Epithelial cell of proximal tubule (primary cell): ENCODE measurements at regions not wholly inside any gene's neighbourhood (a gene's known extent, or its start where the extent isn't known, plus 50 kb on each side); places are given as distances from the start of the nearest gene placed in this dataset.
"Not testable (repeated sequence)": the region's sequence is repeated elsewhere in the genome, so short reads cannot be mapped to it uniquely, and the experiment has no call there.

Experiments used
- DNase-seq: peaks from one replicate; pipeline ENCODE4 v3.0.0-alpha.2; 2011; ENCODE audit warnings: low read depth
- H3K4me3 ChIP-seq: 2 replicates; pipeline ENCODE4 v1.5.1; 2011; ENCODE audit warnings: low read depth, mild to moderate bottlenecking, low read length
- TF ChIP-seq, protein P1 (sequence below): conservative IDR thresholded peaks from 2 replicates; pipeline ENCODE4 v1.5.1; 2012; ENCODE audit warnings: low read depth, mild to moderate bottlenecking, low read length

DNA sequence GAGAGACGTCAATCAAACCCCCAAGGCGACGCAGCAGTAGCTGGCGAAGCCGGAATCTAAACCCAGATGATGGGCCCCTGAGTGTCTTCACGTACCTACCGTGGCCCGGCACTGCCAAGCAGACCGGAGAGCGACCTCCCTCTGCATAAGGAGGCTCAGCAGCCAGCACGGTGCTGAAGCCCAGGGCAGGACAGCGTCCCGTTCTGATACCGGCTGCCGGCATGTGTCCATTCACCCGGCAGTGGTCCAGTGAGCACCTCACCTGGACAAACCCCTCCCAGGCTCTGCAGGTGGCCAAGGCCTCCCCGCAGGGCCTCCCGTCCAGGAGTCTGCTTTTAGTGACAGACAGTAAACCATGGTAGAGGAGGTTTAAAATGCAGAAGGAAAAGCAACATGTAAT lies 142.0 kb downstream of the BRD1 start:
- DNase-seq = no peak

GRCh38 chr22:49685116-49685515 lies 142.6 kb downstream of the BRD1 start:
- H3K4me3 ChIP-seq = no peak overlapping the region
- no peak for DNase-seq
- TF ChIP-seq, protein P1, sequence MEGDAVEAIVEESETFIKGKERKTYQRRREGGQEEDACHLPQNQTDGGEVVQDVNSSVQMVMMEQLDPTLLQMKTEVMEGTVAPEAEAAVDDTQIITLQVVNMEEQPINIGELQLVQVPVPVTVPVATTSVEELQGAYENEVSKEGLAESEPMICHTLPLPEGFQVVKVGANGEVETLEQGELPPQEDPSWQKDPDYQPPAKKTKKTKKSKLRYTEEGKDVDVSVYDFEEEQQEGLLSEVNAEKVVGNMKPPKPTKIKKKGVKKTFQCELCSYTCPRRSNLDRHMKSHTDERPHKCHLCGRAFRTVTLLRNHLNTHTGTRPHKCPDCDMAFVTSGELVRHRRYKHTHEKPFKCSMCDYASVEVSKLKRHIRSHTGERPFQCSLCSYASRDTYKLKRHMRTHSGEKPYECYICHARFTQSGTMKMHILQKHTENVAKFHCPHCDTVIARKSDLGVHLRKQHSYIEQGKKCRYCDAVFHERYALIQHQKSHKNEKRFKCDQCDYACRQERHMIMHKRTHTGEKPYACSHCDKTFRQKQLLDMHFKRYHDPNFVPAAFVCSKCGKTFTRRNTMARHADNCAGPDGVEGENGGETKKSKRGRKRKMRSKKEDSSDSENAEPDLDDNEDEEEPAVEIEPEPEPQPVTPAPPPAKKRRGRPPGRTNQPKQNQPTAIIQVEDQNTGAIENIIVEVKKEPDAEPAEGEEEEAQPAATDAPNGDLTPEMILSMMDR = no peak

More for the DNA sequence above, 142.0 kb downstream of the BRD1 start:
- TF ChIP-seq, protein P1 = no peak
- no peak overlapping the region for H3K4me3 ChIP-seq

DNA sequence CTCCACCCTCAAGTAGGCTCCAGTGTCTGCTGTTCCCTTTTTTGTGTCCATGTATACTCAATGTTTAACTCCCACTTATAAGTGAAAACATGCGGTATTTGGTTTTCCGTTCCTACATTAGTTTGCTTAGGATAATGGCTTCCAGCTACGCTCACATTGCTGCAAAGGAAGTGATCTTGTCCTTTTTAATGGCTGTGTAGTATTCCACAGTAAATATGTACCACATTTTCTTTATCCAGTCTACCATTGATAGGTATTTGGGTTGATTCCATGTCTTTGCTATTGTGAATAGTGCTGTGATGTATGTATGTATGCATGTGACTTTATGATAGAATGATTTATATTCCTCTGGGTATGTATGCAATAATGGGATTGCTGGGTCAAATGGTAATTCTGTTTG lies 144.6 kb downstream of the BRD1 start:
- H3K4me3 ChIP-seq = no peak overlapping the region
- DNase-seq = no peak
- TF ChIP-seq, protein P1 = no peak

GRCh38 chr22:49680819-49681218 lies 146.9 kb downstream of the BRD1 start:
- H3K4me3 ChIP-seq, DNase-seq: not testable (repeated sequence)

GRCh38 chr22:49678842-49679170 lies 148.9 kb downstream of the BRD1 start:
- H3K4me3 ChIP-seq = no peak overlapping the region
- TF ChIP-seq, protein P1 = no peak
- DNase-seq = no peak

DNA sequence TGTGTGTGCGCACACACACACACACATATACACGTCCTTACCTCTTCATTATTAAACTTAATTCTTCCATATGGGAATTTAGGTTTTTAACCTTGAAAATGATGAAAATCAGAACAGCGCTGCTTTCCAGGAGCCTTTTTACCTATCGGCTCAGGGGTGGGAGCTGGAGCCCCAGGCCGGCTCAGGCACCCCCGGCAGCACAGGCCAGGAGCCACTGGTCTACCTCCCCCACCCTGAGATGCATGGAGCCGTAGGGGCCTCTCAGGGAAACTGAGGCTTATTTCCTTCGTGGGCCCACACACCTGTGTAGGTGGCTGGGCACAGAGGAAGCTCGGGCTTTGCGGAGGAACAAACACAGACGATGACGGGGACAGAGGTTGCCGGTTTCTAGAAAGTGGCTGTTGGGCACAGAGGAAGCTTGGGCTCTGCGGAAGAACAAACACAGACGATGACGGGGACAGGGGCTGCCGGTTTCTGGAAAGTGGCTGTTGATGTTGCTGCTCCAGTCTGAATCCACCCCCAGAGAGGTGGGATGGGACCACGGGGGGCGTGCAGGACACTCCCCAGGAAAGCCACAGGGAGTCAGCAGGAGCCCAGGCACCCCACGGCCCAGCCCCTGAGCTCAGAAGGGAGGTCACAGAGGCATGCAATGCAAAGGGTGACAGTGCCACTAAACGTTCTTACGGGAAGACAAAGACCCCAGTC lies 149.4 kb downstream of the BRD1 start:
- no peak for DNase-seq
- H3K4me3 ChIP-seq = no peak overlapping the region
- TF ChIP-seq, protein P1 = no peak

DNA sequence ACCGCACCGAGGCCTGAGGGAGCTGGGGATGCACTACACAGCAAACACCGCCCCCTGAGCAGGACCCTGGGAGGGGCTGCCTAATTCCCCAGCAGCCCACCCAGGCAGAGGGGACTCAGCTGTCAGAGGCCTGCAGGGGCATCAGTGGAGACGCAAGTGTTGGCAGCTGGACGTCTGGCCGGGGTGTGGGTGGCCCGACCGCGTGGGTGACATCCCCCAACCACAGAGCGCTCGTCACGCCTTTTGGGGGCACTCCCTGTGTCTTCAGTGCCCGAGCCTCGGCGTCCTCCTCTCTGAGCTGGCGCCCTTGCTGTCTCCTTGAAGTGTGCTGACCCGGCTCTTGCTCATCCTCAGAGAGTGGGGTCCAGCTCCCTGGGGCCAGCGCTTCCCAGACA lies 150.2 kb downstream of the BRD1 start:
- TF ChIP-seq, protein P1 = no peak
- no peak overlapping the region for H3K4me3 ChIP-seq
- no peak for DNase-seq
